NCI-H1417 treated with DMSO at 0.1 percent for 48 hours (cell line): ENCODE measurements at regions not wholly inside any gene's neighbourhood (a gene's known extent, or its start where the extent isn't known, plus 50 kb on each side); places are given as distances from the start of the nearest gene placed in this dataset.

Source experiments
- DNase-seq: peaks from one replicate; lab custom pipeline; 2025; lab: John Stamatoyannopoulos, UW

DNA sequence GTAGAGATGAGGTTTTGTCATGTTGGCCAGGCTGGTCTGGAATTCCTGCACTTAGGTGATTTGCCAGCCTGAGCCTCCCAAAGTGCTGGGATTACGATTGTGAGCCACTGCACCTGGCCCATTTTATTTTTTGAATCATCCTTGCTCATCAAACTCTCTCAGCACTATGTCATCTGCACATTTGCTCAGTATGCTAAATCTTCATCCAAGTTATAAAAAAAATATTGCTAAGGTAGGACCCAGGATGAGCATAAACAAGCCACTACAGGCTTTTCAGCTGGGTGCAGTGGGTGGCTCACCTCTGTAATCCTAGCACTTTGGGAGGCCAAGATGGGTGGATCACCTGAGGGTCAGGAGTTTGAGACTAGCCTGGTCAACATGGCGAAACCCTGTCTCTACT, 510.1 kb upstream of the LARGE1 start:
- no peak for DNase-seq

DNA sequence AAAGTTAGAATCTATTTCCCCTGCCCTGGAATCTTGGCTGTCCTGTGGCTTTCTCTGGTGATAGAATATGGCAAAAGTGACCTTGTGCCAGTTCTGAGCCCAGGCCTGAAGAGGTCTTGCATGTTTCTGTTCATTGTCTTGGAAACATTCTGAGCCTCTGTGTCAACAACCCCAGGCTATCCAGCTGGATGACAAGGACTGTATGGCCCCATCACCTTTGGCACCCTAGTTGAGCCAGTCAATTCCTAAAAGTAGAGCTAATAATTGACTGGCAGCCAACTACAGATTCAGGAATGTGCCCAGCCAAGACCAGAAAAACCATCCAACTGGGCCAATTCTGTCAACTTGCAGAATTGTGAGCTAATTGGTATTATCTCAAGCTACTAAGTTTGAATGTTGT, 514.1 kb upstream of the LARGE1 start:
- no peak for DNase-seq

DNA sequence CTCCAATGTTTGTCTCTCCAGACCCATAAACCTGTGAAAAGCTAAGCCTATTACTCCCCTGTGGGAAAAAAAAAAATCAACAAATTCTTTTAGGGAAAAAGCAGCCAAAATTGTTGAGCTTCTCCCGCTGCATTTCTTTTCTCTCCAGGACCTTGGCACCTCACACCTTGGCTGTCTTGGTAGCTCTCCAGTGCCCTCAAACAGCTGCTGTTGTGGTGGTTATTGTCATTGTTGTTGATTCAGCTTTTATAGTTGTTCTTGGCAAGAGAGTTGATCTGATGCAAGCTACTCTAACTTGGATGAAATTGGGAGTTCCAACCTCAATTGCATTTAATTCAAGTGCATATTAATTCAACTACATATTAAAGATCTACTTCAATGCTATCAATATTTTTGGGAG, 516.9 kb upstream of the LARGE1 start:
- DNase-seq, result no peak

DNA sequence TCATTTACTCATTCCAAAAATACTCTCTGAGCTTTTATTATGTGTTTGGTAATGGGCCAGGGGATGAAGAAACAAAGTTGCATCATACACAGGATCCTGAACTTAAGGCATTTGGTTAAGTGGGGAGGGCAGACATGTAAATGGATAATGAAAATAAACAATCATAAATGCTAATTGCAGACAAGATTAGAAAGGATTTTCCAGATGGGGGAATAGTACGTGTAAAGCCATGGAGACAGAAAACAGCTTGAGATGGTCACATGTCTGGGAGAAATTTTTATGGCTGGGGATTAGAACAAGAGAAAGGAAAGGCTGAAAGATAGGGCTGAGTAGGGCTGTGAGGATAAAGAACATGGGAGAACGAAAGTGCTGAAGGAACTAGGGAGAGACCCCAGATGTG, 534.3 kb upstream of the LARGE1 start:
- DNase-seq, result no peak

DNA sequence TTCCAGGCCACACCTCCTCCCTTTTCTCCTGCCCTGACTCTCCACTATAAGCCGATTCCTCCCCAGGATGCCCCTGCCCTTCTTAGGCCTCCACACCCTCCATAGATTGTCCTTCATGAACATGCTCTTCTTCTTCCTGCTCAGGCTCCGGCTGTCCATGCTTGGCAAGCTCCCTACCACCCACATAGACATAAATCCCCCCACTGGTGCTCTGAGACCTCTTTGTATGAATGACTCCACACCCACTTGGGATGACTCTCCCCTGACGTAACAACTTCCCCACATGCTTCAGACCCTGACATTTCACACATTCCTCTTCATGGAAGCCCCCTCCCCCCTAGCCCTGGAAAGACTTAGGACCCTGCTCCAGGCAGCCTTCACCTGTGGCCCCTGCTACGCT, 542.5 kb upstream of the LARGE1 start:
- no peak for DNase-seq

DNA sequence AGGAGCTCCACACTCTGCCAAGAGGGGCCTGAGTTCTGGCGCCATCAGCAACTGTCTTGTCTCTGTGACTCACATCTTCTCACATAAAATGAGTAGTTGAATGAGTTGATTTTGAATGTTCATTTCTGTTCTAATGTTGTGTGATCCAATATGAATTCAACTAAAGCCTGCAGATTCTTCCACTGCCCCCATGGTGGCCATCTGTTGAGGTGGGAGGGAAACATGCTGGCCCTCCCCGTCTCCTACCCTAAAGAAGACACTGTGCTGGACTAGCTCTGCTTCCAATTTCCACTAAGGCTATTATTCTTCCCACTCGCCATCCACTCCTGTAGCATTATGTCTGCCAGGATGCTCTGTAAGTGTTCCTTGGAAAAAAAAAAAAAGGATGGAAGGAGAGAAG, 555.6 kb upstream of the LARGE1 start:
- DNase-seq, result no peak

DNA sequence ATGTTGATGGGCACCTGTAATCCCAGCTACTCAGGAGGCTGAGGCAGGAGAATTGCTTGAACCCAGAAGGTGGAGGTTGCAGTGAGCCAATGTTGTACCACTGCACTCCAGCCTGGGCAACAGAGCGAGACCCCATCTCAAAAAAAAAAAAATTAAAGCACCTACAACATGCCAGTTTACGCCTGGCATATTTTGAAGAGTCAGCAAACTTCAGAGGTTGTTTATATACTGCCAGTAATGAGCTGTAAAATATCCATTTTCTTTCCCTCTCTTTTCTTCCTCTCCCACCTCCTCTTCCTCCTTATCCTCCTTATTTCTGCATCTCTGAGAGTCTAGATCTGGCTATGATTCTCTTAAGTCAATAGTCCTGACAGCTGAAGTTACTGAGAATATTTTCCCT, 556.5 kb upstream of the LARGE1 start:
- DNase-seq, result no peak

DNA sequence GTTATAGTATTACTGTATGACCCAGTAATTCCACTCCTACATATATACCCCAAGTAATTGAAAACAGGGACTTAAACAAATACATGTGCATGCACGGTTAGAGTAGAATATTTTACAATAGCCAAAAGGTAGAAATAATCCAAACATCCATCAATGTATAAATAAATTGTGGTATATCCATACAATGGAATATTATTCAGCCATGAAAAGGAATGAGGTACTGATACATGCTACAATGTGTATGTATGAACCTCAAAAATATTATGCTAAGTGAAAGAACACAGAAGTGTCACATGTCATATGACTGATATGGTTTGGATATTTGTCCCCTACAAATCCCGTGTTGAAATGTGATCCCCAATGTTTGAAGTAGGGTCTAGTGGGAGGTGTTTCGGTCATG, 560.8 kb upstream of the LARGE1 start:
- no peak for DNase-seq

DNA sequence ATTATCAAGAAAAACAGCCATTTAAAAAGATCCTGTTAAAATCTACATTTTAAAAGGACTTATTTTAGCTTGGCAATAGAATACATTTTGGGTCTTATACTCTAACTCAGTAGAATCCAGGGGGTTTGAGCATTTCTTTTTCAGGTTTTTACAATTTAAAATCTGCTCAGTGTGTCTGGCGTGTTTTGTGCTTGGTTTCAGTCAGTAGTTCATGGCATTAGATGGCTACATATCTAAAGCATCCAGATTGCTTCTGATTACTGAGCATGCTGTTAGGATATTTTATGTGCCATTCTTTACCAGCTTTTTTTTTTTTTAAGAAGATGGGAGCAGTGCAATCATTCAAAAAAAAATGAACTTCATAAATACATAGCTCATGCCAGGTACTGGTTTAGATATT, 566.1 kb upstream of the LARGE1 start:
- no peak for DNase-seq

DNA sequence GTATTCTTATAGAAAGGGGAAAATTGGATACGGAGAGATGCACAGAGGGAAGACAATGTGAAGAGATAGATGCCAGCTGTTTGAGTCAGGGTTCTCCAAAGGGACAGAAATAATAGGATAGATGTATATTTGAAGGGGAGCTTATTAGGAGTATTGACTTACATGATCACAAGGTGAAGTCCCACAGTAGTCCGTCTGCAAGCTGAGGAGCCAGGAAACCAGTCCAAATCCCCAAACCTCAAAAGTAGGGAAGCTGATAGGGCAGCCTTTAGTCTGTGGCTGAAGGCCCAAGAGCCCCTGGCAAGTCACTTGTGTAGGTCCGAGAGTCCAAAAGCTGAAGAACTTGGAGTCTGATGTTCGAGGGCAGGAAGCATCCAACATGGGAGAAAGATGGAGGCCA, 569.6 kb upstream of the LARGE1 start:
- DNase-seq, result no peak

DNA sequence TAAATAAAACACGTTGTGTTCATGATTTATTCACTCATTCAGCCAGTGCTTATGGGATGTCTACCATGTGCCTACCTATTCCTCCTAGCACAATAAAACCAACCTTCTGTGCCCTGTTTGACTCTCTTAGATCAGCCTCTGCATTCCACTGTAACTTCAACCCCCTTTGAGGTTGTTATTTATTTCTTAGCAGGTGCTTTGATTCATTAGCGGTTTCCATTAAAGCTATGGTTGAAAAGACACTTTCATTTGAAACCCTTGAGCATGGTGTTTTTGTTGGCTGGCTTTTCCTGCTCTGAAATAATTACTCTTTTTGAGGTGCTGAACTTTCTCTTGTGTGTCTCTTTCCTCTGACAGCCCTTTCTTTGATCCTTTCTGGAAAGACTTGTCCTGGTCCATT, 570.6 kb upstream of the LARGE1 start:
- DNase-seq, result no peak

DNA sequence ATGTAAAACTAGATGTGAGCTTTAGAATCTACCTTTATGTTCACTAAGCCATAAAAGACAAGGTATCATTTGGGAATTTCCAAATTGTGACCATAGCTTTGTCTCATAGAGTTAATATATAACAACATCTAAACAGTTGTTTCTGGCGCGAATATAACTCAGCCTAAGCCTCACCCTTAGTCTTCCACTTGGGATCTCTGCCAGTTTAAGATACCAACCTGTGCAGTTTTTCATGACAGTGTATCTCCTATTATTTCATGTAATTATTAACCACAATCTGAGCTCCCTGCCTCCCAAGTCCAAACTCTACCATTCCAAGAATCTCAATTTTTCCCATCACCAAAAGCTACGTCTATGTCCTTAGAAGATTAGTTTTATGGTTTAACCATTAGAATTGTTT, 572.5 kb upstream of the ISX start:
- no peak for DNase-seq

DNA sequence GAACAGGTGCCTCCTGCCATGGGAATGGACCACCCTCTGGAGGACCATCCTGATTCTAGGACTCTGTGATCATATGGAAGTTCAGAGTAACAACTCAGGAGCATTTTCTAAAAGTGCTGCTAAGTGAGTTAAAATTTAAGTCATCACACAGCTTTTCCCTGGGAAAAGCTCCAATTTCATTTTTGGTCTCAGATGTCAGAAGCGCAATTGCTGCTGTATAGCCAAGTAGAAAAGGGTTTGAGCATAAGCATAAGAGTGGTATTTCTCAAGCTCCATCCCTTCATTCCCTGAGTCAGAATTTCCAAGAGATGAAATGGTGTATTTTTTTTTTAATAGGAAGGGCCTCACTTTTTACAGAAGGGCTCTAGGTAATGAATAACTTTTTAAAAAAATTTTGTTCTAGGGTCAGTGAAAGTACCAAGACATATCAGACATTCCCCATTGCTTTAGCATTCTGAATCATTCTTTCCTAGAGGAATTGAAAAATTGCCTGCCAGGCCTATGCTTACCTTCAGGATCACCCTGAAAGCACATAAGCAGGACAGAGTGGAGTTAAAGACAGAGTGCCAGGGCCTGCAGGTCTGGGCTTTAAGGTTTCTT, 564.5 kb upstream of the ISX start:
- DNase-seq, result no peak

DNA sequence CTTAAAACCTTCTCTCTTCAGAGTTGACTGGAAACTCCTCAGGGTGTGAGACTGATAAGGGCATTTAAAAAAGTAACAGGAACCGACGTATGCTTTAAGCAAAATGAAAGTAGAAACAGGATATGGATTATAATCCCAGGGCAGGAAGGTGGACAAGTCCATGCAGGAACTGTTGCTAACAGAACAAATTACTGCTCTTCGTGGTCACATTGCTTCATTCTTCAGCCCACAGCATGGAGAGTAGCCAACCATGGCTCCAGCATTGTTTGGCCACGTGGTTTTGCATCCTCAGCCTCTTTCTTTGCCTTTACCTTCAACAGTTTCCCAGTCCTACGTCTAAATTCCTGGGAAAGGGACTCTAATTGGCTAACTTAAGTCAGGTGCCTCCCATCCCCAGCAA, 563.1 kb upstream of the ISX start:
- DNase-seq, result no peak

DNA sequence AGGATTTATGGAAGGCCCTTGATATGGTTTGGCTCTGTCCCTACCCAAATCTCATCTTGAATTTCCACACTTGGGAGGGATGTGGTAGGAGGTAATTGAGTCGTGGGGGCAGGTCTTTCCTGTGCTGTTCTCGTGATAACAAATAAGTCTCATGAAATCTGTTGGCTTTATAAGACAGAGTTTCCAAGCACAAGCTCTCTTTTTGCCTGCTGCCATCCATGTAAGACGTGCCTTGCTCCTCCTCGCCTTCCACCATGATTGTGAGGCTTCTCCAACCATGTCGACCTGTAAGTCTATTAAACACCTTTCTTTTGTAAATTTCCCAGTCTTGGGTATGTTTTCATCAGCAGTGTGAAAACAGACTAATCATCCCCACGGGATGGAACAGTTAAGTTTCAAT, 557.2 kb upstream of the ISX start:
- no peak for DNase-seq

DNA sequence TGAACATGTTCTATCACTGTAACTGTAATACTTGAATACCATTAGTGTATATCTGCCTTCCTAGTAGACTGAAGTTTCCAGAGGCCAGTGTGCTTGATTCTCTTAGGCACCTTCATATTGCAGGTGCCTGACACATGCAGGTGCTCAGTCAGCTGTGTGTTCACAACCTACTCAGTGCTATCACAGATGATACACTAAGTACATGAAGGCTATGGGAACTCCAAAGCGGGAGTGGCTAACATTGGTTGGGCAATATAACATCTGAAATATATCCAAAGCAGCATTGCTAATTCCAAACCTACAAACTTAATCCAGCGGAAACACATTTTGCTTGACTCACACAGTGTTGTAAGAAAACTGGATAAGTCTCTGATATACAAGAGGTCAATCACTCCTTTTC, 539.3 kb upstream of the ISX start:
- no peak for DNase-seq

DNA sequence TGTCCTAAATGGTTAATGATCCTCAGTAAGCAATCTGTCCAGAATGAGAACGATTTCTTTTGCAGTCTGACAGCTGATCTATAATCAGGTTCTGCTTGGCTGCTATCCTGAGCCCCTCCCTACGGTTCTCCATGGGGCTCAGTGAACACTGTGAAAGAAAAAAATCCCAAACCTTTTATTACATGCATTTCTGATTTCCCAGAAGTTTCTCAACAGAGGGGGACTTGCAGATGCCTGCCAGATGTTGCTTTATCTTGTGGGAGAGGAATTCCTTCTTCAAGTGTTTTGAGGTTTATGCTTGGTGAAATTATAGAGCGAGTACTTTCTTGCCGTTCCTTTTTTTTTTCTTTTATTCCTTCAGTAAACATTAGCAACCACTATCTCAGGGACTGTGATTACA, 531.9 kb upstream of the ISX start:
- DNase-seq, result no peak

DNA sequence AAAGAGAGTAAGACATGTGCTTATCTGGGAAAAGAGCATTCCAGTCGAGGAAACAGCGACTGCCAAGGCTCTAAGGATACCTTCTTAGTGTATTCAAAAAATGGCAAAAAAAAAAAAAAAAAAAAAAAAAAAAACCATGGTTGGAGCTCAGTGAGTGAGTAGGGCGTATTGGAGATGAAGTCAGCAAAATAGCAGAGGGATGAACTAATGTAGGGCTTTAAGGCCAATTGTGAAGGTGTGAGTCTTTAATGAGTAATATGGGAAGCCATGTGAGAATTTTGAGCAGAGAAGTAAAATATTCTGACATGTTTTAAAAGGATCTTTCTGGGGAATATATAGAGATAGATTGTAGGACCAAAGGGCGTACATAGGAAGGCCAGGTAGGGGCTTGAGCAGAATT, 498.6 kb upstream of the ISX start:
- no peak for DNase-seq

DNA sequence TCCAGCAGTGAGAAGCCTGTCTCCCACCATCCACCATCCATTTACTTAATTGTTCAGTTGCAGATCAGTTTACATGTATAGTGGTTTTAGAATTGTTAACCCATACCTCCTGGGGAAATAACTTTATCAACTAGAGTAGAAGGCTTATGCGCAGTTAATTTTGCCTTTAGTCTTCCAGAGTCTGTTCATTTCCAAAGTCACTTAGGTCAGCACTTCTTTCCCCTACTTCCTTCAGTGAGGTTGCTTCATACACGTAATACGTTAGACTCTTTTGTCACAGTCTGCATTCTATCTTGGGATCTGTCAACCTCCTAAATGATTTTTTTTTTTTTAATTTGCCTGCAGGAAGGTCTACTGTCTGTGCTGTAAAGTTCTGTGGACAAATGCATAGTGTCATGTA, 495.6 kb upstream of the ISX start:
- DNase-seq, result no peak

DNA sequence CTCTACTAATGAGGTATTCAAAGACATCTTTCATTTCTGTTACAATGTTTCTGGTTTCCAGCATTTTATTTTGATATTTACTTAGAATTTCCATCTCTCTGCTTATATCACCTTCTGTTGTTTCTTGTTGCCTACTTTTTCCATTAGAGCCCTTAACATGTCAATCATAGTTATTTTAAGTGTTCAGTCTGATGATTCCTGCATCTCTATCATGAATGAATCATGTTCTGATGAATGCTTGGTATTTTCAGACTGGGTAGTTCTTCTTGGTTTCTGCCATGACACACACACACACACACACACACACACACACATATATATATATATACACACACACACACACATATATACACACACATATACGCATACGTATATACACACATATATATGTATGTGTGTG, 486.4 kb upstream of the ISX start:
- no peak for DNase-seq

DNA sequence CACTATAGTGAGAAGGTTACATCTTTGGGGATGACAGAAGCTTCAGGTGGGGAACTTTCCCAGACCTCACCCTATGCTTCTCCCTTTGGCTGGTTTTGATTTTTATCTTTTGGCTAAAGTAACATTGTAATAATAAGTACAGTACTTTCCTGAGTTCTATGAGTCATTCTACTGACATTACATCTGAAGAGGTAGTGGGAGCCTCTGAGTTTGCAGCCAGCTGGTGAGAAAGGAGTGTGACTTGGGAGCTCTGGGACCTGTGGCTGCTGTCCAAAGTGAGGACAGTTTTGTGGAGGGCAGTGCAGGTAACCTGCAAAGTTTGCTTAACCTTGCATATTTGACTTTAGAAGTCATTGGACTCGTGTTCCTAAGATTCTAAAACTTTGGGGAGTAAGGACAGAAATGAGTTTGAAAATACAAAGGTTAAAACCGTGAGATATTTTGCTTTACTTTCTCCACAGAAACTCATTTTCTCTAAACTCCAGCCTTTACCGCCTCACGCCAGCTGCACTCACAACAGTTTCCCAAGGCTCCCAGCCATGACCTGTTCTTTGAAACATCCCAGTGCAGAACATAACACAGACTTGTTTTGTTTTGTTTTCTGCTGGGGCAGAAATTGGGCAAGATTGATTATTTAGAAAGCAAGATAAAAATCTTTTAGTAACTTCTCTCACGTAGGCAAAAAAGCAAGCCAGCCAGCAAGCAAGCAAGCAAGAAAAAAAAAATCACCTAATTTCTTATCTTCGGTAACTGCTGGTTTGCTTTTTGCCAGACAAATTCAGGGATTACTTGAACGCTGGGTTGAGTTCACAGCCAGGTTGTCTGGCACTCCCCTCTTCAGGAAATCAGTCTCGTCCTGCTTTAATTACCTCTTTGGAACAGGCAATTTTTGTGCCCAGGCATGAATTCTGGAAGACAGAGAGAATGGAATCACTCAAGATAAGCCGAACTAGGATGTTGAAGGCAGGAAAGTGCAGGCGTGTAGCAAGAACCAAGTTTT, 478.3 kb upstream of the ISX start:
- no peak for DNase-seq

DNA sequence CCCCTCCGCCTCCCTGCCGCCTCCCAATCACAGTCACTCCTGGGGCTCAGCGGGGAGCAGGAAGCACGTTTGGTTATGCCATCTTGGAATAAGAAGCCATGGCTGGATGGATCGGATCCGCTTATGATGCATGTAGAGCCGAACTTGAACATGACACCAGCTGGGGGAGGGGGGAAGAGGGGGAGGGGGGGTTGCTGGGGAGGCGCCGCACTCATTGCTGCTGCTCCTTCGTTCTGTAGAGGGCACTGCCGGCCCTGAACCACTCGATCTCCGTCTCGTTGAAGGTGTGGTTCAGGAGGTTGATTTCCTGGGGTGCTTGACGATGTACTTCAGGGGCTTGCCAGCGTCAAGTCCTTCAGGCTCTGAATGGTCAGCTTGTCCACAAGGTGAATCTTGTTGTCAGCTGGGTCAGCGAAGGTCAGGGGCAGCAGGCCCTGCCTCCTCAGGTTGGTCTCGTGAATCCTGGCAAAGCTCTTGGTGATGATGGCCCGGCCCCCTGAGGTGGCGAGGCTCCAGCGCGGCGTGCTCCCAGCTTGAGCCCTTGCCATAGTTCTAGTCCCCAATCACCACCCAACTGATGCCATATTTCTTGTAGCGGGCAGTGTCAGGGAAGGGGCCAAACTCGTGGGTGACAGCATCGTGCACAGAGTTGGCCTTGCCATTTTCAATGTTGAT, 476.9 kb upstream of the ISX start:
- no peak for DNase-seq

DNA sequence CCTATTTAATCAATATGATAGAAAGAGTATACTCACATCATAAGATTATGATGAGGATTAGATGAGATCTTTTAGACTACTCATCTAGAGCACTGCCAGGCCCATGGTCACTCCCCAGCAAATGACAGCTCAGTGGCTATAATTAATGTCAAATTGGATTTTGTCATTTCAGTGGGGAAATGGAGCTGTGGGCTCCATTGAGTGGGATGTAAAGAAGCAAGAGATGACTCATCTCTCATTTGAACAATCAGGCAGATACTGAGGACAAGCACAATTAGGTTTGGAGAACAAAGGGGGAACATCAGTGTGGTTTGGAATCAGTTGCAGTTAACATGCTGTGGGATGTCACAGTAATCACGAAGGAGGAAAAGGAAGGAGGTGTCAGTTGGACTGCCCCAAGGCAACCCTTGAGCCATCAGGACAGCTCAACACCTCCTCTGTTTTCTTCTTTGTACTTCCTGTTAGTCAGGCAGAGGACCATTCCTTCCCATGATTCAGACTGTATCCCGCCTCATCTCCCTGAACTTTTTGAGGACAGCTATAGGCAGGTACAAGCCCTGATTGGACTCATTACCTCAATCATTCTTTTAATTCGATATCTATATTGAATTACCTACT, 473.7 kb upstream of the ISX start:
- no peak for DNase-seq
